Vagina (tissue), 2 donors: ENCODE measurements at regions not wholly inside any gene's neighbourhood (a gene's known extent, or its start where the extent isn't known, plus 50 kb on each side); places are given as distances from the start of the nearest gene placed in this dataset.

Source experiments
- POLR2A ChIP-seq, 2 donors: fragments of 450-650 bp; IDR thresholded peaks; one replicate each; pipeline ENCODE4 v1.6.1; 2017; ENCODE audit warnings: antibody characterized with exemption in 2 of 2, mild to moderate bottlenecking in 2 of 2, moderate library complexity in 2 of 2
- POLR2AphosphoS5 ChIP-seq, 2 donors: sonication (generic); formaldehyde crosslinking; IDR thresholded peaks; one replicate each; pipeline ENCODE4 v1.9.0; 2017; ENCODE audit warnings: antibody characterized with exemption in 2 of 2, mild to moderate bottlenecking in 2 of 2, low read depth in 1 of 2; ENCODE audit not compliant: insufficient read depth in 1 of 2
- TF ChIP-seq, protein P1 (sequence below), 3 experiments: fragments of 450-650 bp in 2 of 3; fragments of 200-600 bp in 1 of 3; sonication (generic) in 1 of 3; IDR thresholded peaks; one replicate each; pipeline ENCODE4 v1.5.1; 2017 to 2019; ENCODE audit warnings: antibody characterized with exemption in 3 of 3, mild to moderate bottlenecking in 2 of 3, moderate library complexity in 2 of 3

GRCh38 chr18:7174344-7175095, 56.4 kb upstream of the LRRC30 start:
- TF ChIP-seq POLR2AphosphoS5 (IDR thresholded peaks at IDR 0.05; ENCODE audit: insufficient read depth in 1 of 2, low read depth in 1 of 2) (no peak), POLR2A (IDR thresholded peaks at IDR 0.05) (no peak)
- TF ChIP-seq, protein P1, sequence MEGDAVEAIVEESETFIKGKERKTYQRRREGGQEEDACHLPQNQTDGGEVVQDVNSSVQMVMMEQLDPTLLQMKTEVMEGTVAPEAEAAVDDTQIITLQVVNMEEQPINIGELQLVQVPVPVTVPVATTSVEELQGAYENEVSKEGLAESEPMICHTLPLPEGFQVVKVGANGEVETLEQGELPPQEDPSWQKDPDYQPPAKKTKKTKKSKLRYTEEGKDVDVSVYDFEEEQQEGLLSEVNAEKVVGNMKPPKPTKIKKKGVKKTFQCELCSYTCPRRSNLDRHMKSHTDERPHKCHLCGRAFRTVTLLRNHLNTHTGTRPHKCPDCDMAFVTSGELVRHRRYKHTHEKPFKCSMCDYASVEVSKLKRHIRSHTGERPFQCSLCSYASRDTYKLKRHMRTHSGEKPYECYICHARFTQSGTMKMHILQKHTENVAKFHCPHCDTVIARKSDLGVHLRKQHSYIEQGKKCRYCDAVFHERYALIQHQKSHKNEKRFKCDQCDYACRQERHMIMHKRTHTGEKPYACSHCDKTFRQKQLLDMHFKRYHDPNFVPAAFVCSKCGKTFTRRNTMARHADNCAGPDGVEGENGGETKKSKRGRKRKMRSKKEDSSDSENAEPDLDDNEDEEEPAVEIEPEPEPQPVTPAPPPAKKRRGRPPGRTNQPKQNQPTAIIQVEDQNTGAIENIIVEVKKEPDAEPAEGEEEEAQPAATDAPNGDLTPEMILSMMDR (IDR thresholded peaks at IDR 0.05), result no peak
